GM18520 (cell line): ENCODE measurements at regions not wholly inside any gene's neighbourhood (a gene's known extent, or its start where the extent isn't known, plus 50 kb on each side); places are given as distances from the start of the nearest gene placed in this dataset.

Source experiments
- ATAC-seq: cut with Tn5 transposase; IDR thresholded peaks from one replicate; pipeline ENCODE4 v1.9.1; 2021; ENCODE audit not compliant: unreplicated experiment

GRCh38 chr14:42323426-42323825, 716.8 kb downstream of the LRFN5 start:
- no peak for ATAC-seq

GRCh38 chr14:42322531-42323284, 716.0 kb downstream of the LRFN5 start:
- ATAC-seq, result no peak

- ATAC-seq, result no peak
Observed at GRCh38 chr14:42319996-42320395, 713.3 kb downstream of the LRFN5 start.

- no peak for ATAC-seq
Observed at GRCh38 chr14:42316693-42317092, 710.0 kb downstream of the LRFN5 start.

GRCh38 chr14:42311876-42312275, 705.2 kb downstream of the LRFN5 start:
- no peak for ATAC-seq

- ATAC-seq, result no peak
Observed at GRCh38 chr14:42307239-42307825, 700.7 kb downstream of the LRFN5 start.

- ATAC-seq, result peak; percentile 97
Observed at GRCh38 chr14:42299692-42300091, 693.0 kb downstream of the LRFN5 start.

- ATAC-seq, result no peak
Observed at GRCh38 chr14:42293180-42293579, 686.5 kb downstream of the LRFN5 start.

GRCh38 chr14:42277840-42278239, 671.2 kb downstream of the LRFN5 start:
- ATAC-seq, result no peak

GRCh38 chr14:42269234-42269633, 662.6 kb downstream of the LRFN5 start:
- ATAC-seq, result no peak

- no peak for ATAC-seq
Observed at GRCh38 chr14:42248131-42248530, 641.5 kb downstream of the LRFN5 start.

GRCh38 chr14:42241101-42241500, 634.4 kb downstream of the LRFN5 start:
- no peak for ATAC-seq

GRCh38 chr14:42229976-42230375, 623.3 kb downstream of the LRFN5 start:
- no peak for ATAC-seq

- ATAC-seq, result no peak
Observed at GRCh38 chr14:42229294-42229693, 622.6 kb downstream of the LRFN5 start.

- ATAC-seq, result no peak
Observed at GRCh38 chr14:42228611-42229010, 621.9 kb downstream of the LRFN5 start.

- no peak for ATAC-seq
Observed at GRCh38 chr14:42224053-42224888, 617.6 kb downstream of the LRFN5 start.

GRCh38 chr14:42222924-42223471, 616.3 kb downstream of the LRFN5 start:
- ATAC-seq, result peak; percentile 86

- no peak for ATAC-seq
Observed at GRCh38 chr14:42214981-42215491, 608.4 kb downstream of the LRFN5 start.

GRCh38 chr14:42200957-42201356, 594.3 kb downstream of the LRFN5 start:
- no peak for ATAC-seq

- ATAC-seq, result no peak
Observed at GRCh38 chr14:42198010-42198409, 591.3 kb downstream of the LRFN5 start.
